Muscle of leg (tissue), 3 donors: ENCODE measurements at regions not wholly inside any gene's neighbourhood (a gene's known extent, or its start where the extent isn't known, plus 50 kb on each side); places are given as distances from the start of the nearest gene placed in this dataset.

ENCODE experiments used
- DNase-seq: peaks from one replicate; pipeline ENCODE4 v3.0.0; 2013
- H3K27ac ChIP-seq: one replicate; pipeline ENCODE4 v1.5.1; 2013; ENCODE audit warnings: mild to moderate bottlenecking, low read length, control low read depth
- H3K27me3 ChIP-seq: one replicate; pipeline ENCODE4 v1.6.1; 2013; ENCODE audit warnings: low read length; ENCODE audit not compliant: control insufficient read depth, insufficient read depth
- H3K36me3 ChIP-seq: one replicate; pipeline ENCODE4 v1.6.1; 2013; ENCODE audit warnings: low read length; ENCODE audit not compliant: control insufficient read depth, insufficient read depth
- H3K4me1 ChIP-seq: one replicate; pipeline ENCODE4 v1.6.1; 2013; ENCODE audit warnings: low read length; ENCODE audit not compliant: control insufficient read depth, insufficient read depth
- H3K4me3 ChIP-seq: one replicate; pipeline ENCODE4 v1.5.1; 2013; ENCODE audit warnings: low read length, control low read depth
- H3K9me3 ChIP-seq: replicated peaks from 2 replicates; pipeline ENCODE4 v1.6.1; 2013; ENCODE audit warnings: low read depth, low read length; ENCODE audit not compliant: control insufficient read depth
- WGBS: methylation state at CpG from one replicate; pipeline ENCODE4 v1.1.5; 2013; ENCODE audit warnings: missing lambda C conversion rate; ENCODE audit not compliant: insufficient coverage; 5-methylcytosine and 5-hydroxymethylcytosine counted together

DNA sequence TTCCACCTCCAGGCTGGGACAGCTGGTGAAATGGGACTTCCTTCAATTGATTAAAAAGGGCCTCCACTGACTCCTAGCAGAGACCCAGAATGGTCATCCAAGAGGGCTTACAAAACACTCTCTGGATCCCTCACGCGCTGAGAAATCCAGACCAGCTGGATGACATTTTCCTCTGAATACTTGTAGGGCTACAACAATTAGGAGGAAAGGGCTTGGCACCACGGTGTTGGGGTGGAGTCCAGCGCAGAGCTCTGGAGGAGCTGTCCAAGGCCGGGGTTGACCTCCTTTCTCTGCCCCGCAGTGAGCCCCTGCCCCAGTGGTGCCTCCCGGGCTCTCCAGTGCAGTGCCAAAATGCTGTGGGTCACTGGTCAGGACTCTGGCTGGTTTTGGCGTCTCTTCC lies 189.0 kb upstream of the CCND2 start:
- DNase-seq, result peak; percentile 37
- 36% methylated on average over 8 of the region's 8 CpGs for WGBS
- Histone ChIP-seq H3K27ac (no peak overlapping the region), H3K9me3 (no peaks in the 10 kb centered on the region), H3K36me3 (no peaks in the 10 kb centered on the region), H3K4me3 (no peak overlapping the region), H3K4me1 (peaks cover 20% of the 10 kb centered on the region), H3K27me3 (peaks cover 2% of the 10 kb centered on the region)

DNA sequence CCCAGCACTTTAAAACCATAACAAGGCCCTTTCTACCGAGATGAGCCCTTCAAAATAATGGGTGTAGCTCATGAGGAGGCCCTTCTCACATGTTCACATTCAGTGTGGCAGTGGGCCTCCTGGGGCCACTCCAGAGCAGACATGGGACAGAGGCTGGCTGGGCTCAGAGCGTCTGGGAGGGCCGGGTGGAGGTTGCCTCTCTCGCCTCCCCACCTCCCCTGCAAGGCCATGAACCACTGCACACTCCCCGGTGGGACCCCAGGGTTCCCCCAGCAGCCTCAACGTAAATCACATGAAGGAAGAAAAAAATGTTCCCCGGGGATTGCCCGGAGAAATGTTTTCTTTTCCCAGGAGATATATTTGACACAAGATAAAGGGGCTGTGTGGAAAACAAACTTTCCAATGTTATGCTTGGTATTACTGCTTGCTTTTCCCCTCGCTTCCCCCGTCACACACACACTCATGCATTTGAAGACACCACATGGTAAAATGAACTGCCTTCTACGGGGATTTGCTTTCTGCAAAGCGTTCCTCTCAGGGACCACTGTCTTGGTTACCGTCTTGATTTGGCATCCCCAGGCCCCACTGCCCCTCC lies 190.7 kb upstream of the CCND2 start:
- no peaks in the 10 kb centered on the region for H3K36me3 ChIP-seq
- WGBS, result 55% methylated on average over 6 of the region's 13 CpGs
- no peak for DNase-seq

GRCh38 chr12:4080213-4080612 lies 193.3 kb upstream of the CCND2 start:
- Histone ChIP-seq H3K9me3 (peaks cover 4% of the 10 kb centered on the region), H3K4me1 (peaks cover 5% of the 10 kb centered on the region), H3K4me3 (no peak overlapping the region), H3K27me3 (peaks cover 2% of the 10 kb centered on the region), H3K36me3 (no peaks in the 10 kb centered on the region), H3K27ac (no peak overlapping the region)
- no CpG with 5 or more reads among the region's 1 CpG for WGBS
- no peak for DNase-seq

More for the DNA sequence above, 190.7 kb upstream of the CCND2 start:
- H3K9me3 ChIP-seq, result peaks cover 4% of the 10 kb centered on the region
- H3K27me3 ChIP-seq, result peaks cover 2% of the 10 kb centered on the region
- H3K4me1 ChIP-seq, result peaks cover 7% of the 10 kb centered on the region
- H3K4me3 ChIP-seq, result no peak overlapping the region
- H3K27ac ChIP-seq, result no peak overlapping the region

GRCh38 chr12:4074129-4074528 lies 199.4 kb upstream of the CCND2 start:
- Histone ChIP-seq H3K36me3 (no peaks in the 10 kb centered on the region), H3K4me1 (no peaks in the 10 kb centered on the region), H3K4me3 (no peak overlapping the region), H3K27ac (no peak overlapping the region), H3K9me3 (peaks cover 2% of the 10 kb centered on the region), H3K27me3 (no peaks in the 10 kb centered on the region)
- no CpG with 5 or more reads among the region's 4 CpGs for WGBS
- no peak for DNase-seq

- Histone ChIP-seq H3K9me3 (no peaks in the 10 kb centered on the region), H3K27me3 (peaks cover 4% of the 10 kb centered on the region)
- no CpG with 5 or more reads among the region's 3 CpGs for WGBS
These were observed 196.4 kb upstream of the PARP11 start for GRCh38 chr12:4069670-4070010.

DNA sequence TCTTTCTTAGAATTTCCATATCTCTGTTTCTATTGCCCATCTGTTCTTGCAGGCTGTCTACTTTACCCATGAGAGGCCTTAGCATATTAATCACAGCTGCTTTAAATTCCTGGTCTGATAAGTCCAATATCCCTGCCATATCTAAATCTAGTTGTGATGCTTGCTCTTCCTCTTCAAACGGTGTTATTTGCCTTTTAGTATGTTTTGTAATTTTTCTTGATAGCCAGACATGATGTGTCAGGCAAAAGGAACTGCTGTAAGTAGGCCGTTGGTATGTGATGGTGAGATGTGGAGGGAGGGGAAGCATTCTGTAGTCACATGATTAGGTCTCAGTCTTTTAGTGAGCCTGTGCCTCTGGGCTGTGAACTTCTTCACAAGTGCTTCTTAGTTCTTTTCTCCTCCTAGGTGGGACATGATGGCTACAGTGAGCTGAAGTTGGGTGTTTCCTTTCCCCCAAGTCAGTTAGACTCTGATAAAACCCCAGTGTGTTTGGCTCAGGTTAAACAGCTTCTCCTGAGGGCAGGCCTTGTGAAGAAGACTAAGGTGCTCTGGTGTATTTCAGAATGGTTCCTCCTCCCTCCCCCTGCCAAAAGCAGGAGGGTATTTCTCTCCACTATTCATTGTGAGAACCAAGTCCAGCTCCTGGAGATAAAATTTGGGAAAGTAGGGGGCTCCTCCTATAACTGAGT lies 195.9 kb upstream of the PARP11 start:
- Histone ChIP-seq H3K27ac (no peak overlapping the region), H3K4me3 (no peak overlapping the region), H3K9me3 (no peaks in the 10 kb centered on the region), H3K27me3 (peaks cover 4% of the 10 kb centered on the region), H3K4me1 (no peaks in the 10 kb centered on the region), H3K36me3 (no peaks in the 10 kb centered on the region)
- 17% methylated on average over 2 of the region's 2 CpGs for WGBS
- no peak for DNase-seq

More at GRCh38 chr12:4069670-4070010, 196.4 kb upstream of the PARP11 start:
- Histone ChIP-seq H3K27ac (no peak overlapping the region), H3K36me3 (no peaks in the 10 kb centered on the region), H3K4me1 (no peaks in the 10 kb centered on the region), H3K4me3 (no peak overlapping the region)
- DNase-seq, result no peak

DNA sequence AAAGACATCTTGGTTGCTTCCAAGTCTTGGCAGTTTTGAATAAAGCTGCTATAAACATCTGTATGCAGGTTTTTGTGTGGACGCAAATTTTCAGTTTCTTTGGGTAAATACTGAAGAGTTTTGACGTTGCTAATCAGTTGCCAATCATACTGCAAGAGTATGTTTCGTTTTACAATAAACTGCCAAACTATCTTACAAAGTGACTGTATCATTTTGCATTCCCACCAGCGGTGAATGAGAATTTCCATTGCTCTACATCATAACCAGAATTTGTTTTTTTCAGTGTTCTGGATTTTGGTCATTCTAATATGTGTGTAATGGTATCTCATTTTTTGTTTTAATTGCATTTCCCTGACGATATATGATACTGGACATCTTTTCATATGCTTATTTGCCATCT lies 190.8 kb upstream of the PARP11 start:
- H3K27me3 ChIP-seq, result peaks cover 4% of the 10 kb centered on the region
- no peak for DNase-seq
- no peak overlapping the region for H3K27ac ChIP-seq
- no peaks in the 10 kb centered on the region for H3K36me3 ChIP-seq
- no peaks in the 10 kb centered on the region for H3K4me1 ChIP-seq
- H3K4me3 ChIP-seq, result no peak overlapping the region
- no peaks in the 10 kb centered on the region for H3K9me3 ChIP-seq
- WGBS, result no CpG with 5 or more reads among the region's 5 CpGs

DNA sequence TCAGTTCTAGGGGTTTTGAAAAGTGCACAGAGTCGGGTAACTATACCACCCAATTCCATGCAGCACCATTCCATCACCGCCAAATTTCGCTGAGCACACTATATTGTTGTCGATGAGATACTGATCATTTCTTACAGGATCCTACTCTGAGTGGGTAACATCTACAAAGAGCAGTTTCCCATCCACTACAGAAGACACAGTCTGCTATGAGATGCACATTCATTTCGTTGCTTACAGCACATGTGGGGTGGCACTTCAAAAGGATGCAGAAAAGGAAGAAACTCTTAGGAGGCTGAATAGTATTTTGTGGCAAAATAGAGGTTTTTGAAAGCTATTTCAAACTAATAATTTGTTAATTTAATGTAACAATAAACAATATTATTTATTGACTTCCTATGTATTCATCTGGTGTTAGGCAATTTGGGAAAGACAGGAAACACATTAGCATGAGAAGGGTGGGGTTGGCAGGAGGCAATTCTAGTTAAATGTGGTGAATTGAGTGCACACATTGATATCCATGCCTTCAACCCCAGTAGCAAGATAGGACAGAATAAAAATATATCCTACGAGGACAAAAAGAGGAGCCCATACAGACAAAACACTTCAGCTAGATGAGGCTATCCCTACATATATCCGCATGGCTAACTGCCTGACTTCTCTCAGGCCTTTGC lies 186.8 kb upstream of the PARP11 start:
- H3K9me3 ChIP-seq, result no peaks in the 10 kb centered on the region
- H3K4me3 ChIP-seq, result no peak overlapping the region
- peaks cover 2% of the 10 kb centered on the region for H3K27me3 ChIP-seq
- DNase-seq, result no peak
- no peak overlapping the region for H3K27ac ChIP-seq
- H3K4me1 ChIP-seq, result no peaks in the 10 kb centered on the region
- WGBS, result 88% methylated on average over 5 of the region's 7 CpGs
- no peaks in the 10 kb centered on the region for H3K36me3 ChIP-seq

DNA sequence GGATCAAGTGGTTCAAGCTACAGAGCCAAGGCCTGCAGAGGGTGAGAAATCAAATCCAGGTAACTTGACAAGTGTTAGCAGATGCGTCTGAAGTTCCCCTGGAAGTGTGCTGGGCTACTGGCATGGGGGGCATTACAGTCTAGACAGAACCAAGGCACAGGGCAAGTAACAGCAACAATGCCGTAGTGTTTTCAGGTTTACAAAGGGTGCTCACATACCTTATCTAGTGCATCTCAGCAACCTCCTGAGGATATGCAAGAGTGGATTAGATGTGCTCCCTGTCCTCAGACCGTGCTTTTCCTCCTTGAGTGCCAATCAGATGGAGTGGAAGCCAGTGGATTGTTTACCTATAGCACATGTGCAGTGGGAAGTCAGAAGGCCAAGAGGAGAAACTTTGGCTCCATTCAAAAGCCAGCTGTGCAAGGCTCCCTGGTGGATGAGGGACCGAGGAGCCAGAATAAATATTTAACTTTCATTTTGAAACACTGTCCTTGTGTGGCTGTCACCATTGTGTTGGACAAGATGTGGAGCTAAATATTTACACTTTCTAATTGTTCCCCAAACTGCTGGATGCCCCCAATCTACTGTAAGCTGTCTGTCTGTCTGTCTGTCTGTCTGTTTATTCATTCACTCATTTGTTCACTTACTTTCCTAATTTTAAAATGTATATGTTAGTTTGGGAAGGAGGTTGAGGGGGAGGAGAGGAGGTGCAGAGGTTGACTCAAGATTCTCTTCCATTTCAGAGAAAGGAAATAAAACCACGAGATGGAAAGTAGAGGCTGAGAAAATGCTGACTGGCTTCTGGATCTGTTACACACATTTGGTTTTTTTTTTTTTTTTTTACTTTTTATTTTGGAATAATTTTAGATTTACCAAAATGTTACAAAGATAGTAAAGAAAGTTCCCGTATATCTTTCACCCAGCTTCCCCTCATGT lies 184.0 kb upstream of the PARP11 start:
- Histone ChIP-seq H3K9me3 (no peaks in the 10 kb centered on the region), H3K4me3 (no peak overlapping the region), H3K4me1 (no peaks in the 10 kb centered on the region), H3K36me3 (no peaks in the 10 kb centered on the region), H3K27me3 (peaks cover 2% of the 10 kb centered on the region), H3K27ac (no peak overlapping the region)
- 57% methylated on average over 2 of the region's 6 CpGs for WGBS
- peak; percentile 38 for DNase-seq

- 100% methylated on average over 1 of the region's 2 CpGs for WGBS
- Histone ChIP-seq H3K27me3 (peaks cover 5% of the 10 kb centered on the region), H3K27ac (no peak overlapping the region), H3K4me1 (no peaks in the 10 kb centered on the region), H3K36me3 (no peaks in the 10 kb centered on the region), H3K9me3 (no peaks in the 10 kb centered on the region), H3K4me3 (no peak overlapping the region)
- DNase-seq, result no peak
These were observed 181.4 kb upstream of the PARP11 start for GRCh38 chr12:4054630-4055029.
